ENCODE measurements at regions not wholly inside any gene's neighbourhood (a gene's known extent, or its start where the extent isn't known, plus 50 kb on each side); places are given as distances from the start of the nearest gene placed in this dataset.

GRCh38 chr20:40962733-40963504, 65.7 kb upstream of the TOP1 start (continued):
- no peak for TF ChIP-seq ZBTB8A (CRISPR knock-in tag; IDR thresholded peaks at IDR 0.05; ENCODE audit: borderline replicate concordance, low read depth)
- TF ChIP-seq KAT8 (CRISPR knock-in tag; IDR thresholded peaks at IDR 0.05): no peak
- TF ChIP-seq ZNF207 (IDR thresholded peaks at IDR 0.05; ENCODE audit: borderline replicate concordance): no peak
- peak; percentile 31 for TF ChIP-seq YY1 (IDR thresholded peaks at IDR 0.05; ENCODE audit: insufficient read depth, insufficient replicate concordance, low read depth, low read length)
- TF ChIP-seq YEATS2 (CRISPR knock-in tag; IDR thresholded peaks at IDR 0.05; ENCODE audit: borderline replicate concordance): 0 out of 2 replicates have a peak, but pooled peaks have one; percentile 28
- no peak for TF ChIP-seq EHMT2 (IDR thresholded peaks at IDR 0.05; ENCODE audit: borderline replicate concordance, low read depth, low read length)
- TF ChIP-seq MAFK (conservative IDR thresholded peaks at IDR 0.05 in 1 of 2, IDR thresholded peaks at IDR 0.05 in 1 of 2; ENCODE audit: low read length in 2 of 2): no peak
- no peak for TF ChIP-seq ZNF792 (CRISPR knock-in tag; IDR thresholded peaks at IDR 0.05)
- peak; percentile 89; the same call in 1 of the 2 replicates for TF ChIP-seq ZNF619 (CRISPR knock-in tag; IDR thresholded peaks at IDR 0.05)
- TF ChIP-seq, protein P1, sequence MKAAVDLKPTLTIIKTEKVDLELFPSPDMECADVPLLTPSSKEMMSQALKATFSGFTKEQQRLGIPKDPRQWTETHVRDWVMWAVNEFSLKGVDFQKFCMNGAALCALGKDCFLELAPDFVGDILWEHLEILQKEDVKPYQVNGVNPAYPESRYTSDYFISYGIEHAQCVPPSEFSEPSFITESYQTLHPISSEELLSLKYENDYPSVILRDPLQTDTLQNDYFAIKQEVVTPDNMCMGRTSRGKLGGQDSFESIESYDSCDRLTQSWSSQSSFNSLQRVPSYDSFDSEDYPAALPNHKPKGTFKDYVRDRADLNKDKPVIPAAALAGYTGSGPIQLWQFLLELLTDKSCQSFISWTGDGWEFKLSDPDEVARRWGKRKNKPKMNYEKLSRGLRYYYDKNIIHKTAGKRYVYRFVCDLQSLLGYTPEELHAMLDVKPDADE (CRISPR knock-in tag; IDR thresholded peaks at IDR 0.05): no peak
- TF ChIP-seq, protein P2, sequence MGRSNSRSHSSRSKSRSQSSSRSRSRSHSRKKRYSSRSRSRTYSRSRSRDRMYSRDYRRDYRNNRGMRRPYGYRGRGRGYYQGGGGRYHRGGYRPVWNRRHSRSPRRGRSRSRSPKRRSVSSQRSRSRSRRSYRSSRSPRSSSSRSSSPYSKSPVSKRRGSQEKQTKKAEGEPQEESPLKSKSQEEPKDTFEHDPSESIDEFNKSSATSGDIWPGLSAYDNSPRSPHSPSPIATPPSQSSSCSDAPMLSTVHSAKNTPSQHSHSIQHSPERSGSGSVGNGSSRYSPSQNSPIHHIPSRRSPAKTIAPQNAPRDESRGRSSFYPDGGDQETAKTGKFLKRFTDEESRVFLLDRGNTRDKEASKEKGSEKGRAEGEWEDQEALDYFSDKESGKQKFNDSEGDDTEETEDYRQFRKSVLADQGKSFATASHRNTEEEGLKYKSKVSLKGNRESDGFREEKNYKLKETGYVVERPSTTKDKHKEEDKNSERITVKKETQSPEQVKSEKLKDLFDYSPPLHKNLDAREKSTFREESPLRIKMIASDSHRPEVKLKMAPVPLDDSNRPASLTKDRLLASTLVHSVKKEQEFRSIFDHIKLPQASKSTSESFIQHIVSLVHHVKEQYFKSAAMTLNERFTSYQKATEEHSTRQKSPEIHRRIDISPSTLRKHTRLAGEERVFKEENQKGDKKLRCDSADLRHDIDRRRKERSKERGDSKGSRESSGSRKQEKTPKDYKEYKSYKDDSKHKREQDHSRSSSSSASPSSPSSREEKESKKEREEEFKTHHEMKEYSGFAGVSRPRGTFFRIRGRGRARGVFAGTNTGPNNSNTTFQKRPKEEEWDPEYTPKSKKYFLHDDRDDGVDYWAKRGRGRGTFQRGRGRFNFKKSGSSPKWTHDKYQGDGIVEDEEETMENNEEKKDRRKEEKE (IDR thresholded peaks at IDR 0.05): no peak
- TF ChIP-seq ZNF501 (CRISPR knock-in tag; IDR thresholded peaks at IDR 0.05): peak; percentile 44; the same call in 1 of the 2 replicates
- peak; percentile 34; the same call in 1 of the 2 replicates for TF ChIP-seq KDM5B (CRISPR knock-in tag; IDR thresholded peaks at IDR 0.05; ENCODE audit: borderline replicate concordance)
- TF ChIP-seq GATAD2A (CRISPR knock-in tag; IDR thresholded peaks at IDR 0.05): peak; percentile 30; the same call in 1 of the 2 replicates
- TF ChIP-seq HMGXB4 (CRISPR knock-in tag; IDR thresholded peaks at IDR 0.05; ENCODE audit: borderline replicate concordance in 1 of 2, low read depth in 1 of 2): peak; percentile 67 to 75; a peak in 3 of 4 replicates
- no peak for TF ChIP-seq GTF3A (CRISPR knock-in tag; conservative IDR thresholded peaks at IDR 0.05)
- TF ChIP-seq, protein P3, sequence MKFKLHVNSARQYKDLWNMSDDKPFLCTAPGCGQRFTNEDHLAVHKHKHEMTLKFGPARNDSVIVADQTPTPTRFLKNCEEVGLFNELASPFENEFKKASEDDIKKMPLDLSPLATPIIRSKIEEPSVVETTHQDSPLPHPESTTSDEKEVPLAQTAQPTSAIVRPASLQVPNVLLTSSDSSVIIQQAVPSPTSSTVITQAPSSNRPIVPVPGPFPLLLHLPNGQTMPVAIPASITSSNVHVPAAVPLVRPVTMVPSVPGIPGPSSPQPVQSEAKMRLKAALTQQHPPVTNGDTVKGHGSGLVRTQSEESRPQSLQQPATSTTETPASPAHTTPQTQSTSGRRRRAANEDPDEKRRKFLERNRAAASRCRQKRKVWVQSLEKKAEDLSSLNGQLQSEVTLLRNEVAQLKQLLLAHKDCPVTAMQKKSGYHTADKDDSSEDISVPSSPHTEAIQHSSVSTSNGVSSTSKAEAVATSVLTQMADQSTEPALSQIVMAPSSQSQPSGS (CRISPR knock-in tag; IDR thresholded peaks at IDR 0.05): peak; percentile 29; the same call in 1 of the 2 replicates
- 0 out of 2 replicates have a peak, but pooled peaks have one; percentile 74 for TF ChIP-seq ZNF598 (CRISPR knock-in tag; IDR thresholded peaks at IDR 0.05; ENCODE audit: borderline replicate concordance)
- 0 out of 2 replicates have a peak, but pooled peaks have one; percentile 26 for TF ChIP-seq RNF2 (conservative IDR thresholded peaks at IDR 0.05; ENCODE audit: low read depth)
